Muscle layer of duodenum (tissue), 2 donors: ENCODE measurements at regions not wholly inside any gene's neighbourhood (a gene's known extent, or its start where the extent isn't known, plus 50 kb on each side); places are given as distances from the start of the nearest gene placed in this dataset.
"Not testable (repeated sequence)": the region's sequence is repeated elsewhere in the genome, so short reads cannot be mapped to it uniquely, and the experiment has no call there.

Experiments used
- H3K27ac ChIP-seq: one replicate; pipeline ENCODE4 v1.7.0; 2013; ENCODE audit warnings: mild to moderate bottlenecking, low read length
- H3K27me3 ChIP-seq: one replicate; pipeline ENCODE4 v1.7.0; 2013; ENCODE audit warnings: low read depth, mild to moderate bottlenecking, control low read depth, low read length
- H3K36me3 ChIP-seq, 2 donors: one replicate each; pipeline ENCODE4 v1.7.0; 2013; ENCODE audit warnings: low read length in 2 of 2, control low read depth in 1 of 2, mild to moderate bottlenecking in 1 of 2; ENCODE audit not compliant: insufficient read depth in 2 of 2, control insufficient read depth in 1 of 2
- H3K4me1 ChIP-seq, 2 donors: one replicate each; pipeline ENCODE4 v1.7.0; 2013; ENCODE audit warnings: low read length in 2 of 2, mild to moderate bottlenecking in 2 of 2, control low read depth in 1 of 2, moderate library complexity in 1 of 2; ENCODE audit not compliant: insufficient read depth in 2 of 2, control insufficient read depth in 1 of 2
- H3K4me3 ChIP-seq, 2 donors: one replicate each; pipeline ENCODE4 v1.7.0; 2013; ENCODE audit warnings: low read length in 2 of 2, low read depth in 1 of 2, mild to moderate bottlenecking in 1 of 2
- H3K9me3 ChIP-seq, 2 donors: one replicate each; pipeline ENCODE4 v1.7.0; 2013; ENCODE audit warnings: low read length in 2 of 2, control low read depth in 1 of 2, mild to moderate bottlenecking in 1 of 2; ENCODE audit not compliant: control insufficient read depth in 1 of 2
- donor health status: healthy.

- no peaks in the 10 kb centered on the region for H3K27me3 ChIP-seq
- H3K4me3 ChIP-seq = no peak overlapping the region
- no peaks in the 10 kb centered on the region for H3K9me3 ChIP-seq
- no peak overlapping the region for H3K27ac ChIP-seq
- no peaks in the 10 kb centered on the region for H3K36me3 ChIP-seq
- no peaks in the 10 kb centered on the region for H3K4me1 ChIP-seq
Observed at GRCh38 chr22:16658068-16658467, 65.5 kb upstream of the CCT8L2 start.

GRCh38 chr22:16654882-16655281 lies 62.3 kb upstream of the CCT8L2 start:
- no peaks in the 10 kb centered on the region for H3K36me3 ChIP-seq
- no peak overlapping the region for H3K27ac ChIP-seq
- no peak overlapping the region for H3K4me3 ChIP-seq
- H3K4me1 ChIP-seq = no peaks in the 10 kb centered on the region
- H3K9me3 ChIP-seq = peaks cover 0 to 5% of the 10 kb centered on the region in 2 donors
- no peaks in the 10 kb centered on the region for H3K27me3 ChIP-seq

- H3K9me3 ChIP-seq, H3K27ac ChIP-seq, H3K4me1 ChIP-seq, H3K4me3 ChIP-seq, H3K36me3 ChIP-seq, H3K27me3 ChIP-seq: not testable (repeated sequence)
Observed at GRCh38 chr22:16654336-16654735, 61.7 kb upstream of the CCT8L2 start.

- H3K4me3 ChIP-seq, H3K9me3 ChIP-seq, H3K4me1 ChIP-seq, H3K27ac ChIP-seq, H3K27me3 ChIP-seq, H3K36me3 ChIP-seq: not testable (repeated sequence)
Observed at GRCh38 chr22:16653222-16653621, 60.6 kb upstream of the CCT8L2 start.

- Histone ChIP-seq H3K27me3 (no peaks in the 10 kb centered on the region), H3K4me3 (no peak overlapping the region), H3K27ac (no peak overlapping the region)
Observed at GRCh38 chr22:16651217-16651616, 58.6 kb upstream of the CCT8L2 start.

More at GRCh38 chr22:16651217-16651616, 58.6 kb upstream of the CCT8L2 start:
- no peaks in the 10 kb centered on the region for H3K4me1 ChIP-seq
- H3K9me3 ChIP-seq = peaks cover 0 to 5% of the 10 kb centered on the region in 2 donors
- H3K36me3 ChIP-seq = no peaks in the 10 kb centered on the region
